SIG-M5 treated with dmso at 0.1 percent for 504 hours (cell line): ENCODE measurements at regions not wholly inside any gene's neighbourhood (a gene's known extent, or its start where the extent isn't known, plus 50 kb on each side); places are given as distances from the start of the nearest gene placed in this dataset.
A peak's percentile ranks its signal among the peaks of the same experiment; 100 is the strongest.

Experiments used
- DNase-seq: peaks from one replicate; lab custom pipeline; 2025; ENCODE audit not compliant: unreplicated experiment; lab: John Stamatoyannopoulos, UW

DNA sequence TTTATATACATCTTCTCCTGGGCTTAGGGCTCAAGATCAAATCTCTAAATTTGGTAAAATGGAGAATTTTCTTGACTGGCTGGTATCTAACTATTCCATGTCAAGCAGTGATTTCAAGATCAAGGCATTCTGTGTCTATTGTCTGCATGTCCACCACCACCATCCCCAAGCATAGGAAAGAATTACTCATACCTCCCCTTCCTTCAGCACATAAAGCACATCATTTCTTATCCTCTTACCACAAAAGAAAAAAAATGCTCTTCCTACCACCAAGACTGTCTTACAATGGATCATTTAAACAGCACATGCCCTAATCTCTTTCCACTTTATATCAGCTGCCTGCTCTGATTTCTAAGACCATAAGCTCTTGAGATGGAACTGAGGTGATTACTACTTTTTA is 470.5 kb upstream of the THBS1 start:
- no peak for DNase-seq

GRCh38 chr15:39110746-39111145 is 470.1 kb upstream of the THBS1 start:
- no peak for DNase-seq

DNA sequence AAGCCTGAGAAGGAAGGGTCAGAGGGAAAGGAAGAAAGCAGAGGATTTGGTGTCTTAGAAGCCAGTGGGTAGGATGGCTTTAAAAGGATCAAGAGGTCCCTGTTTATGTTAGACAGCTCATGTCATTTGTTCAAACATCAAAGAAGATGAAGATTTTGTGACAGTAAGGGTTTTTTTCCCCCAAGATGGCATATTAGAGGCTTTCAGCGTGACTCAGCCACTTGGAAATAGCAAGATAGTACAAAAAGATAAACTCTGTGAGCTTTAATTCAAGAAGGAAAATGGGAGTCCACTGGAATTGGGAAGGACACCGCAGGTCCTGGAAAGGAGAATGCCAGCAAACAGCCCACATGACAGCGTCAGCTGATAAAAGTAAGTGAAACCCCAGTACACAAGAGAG is 467.1 kb upstream of the THBS1 start:
- DNase-seq, result no peak

DNA sequence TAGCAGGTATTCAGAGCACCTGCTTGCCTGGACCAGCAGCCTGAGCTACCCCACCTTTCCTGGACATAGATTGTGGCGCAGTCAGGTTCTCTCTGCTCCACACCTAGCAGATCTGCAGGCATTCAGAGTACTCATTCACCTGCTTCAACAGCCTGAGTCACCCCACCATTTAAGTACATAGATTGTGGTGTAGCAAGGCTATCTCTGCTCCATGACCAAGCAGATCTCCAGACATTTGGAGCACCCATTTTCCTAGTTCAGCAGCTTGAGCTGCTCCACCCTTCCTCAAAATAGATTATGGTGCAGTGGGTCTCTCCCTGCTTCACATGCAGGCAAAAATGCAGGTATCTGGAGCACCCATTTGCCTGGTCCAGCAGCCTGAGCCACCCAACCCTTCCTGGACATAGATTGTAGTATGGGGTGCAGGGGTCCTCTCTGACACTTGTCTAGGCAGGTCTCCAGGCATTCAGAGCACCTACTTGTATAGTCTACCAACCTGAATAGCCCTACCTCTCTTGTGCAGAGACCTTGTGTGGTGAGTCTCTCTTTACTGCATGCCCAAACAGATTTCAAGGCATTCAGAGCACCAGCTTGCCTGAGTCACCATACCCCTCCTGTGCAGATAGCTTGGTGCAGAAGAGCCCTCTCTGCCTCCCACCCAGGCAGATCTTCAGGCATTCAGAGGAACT is 466.0 kb upstream of the THBS1 start:
- DNase-seq, result no peak

GRCh38 chr15:39115379-39116057 is 465.4 kb upstream of the THBS1 start:
- no peak for DNase-seq

GRCh38 chr15:39118510-39118909 is 462.4 kb upstream of the THBS1 start:
- no peak for DNase-seq

GRCh38 chr15:39124155-39124552 is 456.7 kb upstream of the THBS1 start:
- DNase-seq, result no peak

GRCh38 chr15:39124553-39125171 is 456.2 kb upstream of the THBS1 start:
- no peak for DNase-seq

DNA sequence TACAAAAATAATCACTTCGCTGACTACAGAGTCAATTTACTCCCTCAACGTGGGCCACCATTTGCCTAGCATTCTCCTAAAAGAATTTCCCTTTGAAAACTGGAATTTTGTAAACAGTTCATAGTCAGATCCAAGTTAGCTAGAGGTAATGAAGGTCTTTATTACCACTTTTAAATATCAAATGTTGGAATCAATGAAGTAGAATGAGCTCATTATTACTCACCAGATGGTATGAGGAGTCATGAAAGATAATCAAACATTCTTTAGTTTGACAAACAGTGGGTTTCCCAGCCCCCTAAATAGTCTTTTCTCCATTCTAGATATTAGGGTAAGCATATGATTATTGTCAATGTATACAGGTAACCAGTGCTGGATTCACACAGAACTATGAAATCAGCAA is 455.7 kb upstream of the THBS1 start:
- DNase-seq, result no peak

DNA sequence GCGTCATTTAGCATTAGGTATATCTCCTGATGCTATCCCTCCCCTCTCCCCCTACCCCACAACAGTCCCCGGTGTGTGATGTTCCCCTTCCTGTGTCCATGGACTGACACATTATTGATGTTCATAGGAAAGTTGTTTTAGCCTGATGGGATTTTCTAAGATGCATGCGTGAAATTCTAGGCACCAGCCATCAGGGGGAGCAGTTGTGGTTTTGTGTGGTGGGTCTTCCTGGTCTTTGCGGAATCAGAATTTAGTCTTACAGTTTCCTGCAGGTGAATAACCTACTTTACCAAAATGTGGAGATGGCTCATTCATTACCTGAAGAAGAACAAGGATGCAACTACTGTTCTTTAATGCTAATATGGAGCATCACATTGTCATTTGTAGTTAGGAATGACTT is 455.0 kb upstream of the THBS1 start:
- DNase-seq, result peak; percentile 30

DNA sequence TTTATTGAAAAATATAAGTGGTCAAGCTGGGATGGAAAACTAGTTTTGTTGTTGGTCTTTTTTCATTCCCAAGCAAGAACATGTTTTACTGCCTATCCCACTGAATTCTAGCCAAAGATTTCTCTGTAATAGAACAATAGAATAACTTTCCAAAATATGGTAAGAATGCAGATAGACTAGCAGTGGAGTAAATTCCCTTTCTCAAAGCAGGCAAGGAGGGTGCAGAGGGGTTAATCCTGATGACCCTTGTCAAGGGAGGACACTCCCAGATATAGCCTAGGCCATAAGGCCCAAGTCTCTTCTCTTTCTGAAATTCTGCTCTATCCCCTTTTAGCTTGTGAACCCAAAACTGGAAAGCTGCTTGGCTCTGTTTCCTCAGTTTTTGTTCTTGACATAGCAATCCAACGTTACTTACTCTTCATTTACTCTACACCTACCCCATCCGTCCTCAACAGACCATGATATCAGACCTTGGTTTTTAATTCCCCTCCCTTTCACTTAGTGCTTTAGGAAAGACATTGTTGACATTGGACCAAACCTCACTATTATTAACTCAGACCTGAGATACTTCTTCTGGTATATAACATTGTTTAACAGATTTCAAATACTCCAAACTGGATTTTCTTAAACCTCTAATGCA is 453.6 kb upstream of the THBS1 start:
- no peak for DNase-seq

- DNase-seq, result peak; percentile 17
Observed at GRCh38 chr15:39127925-39128617, 452.8 kb upstream of the THBS1 start.

GRCh38 chr15:39128746-39129145 is 452.1 kb upstream of the THBS1 start:
- no peak for DNase-seq

DNA sequence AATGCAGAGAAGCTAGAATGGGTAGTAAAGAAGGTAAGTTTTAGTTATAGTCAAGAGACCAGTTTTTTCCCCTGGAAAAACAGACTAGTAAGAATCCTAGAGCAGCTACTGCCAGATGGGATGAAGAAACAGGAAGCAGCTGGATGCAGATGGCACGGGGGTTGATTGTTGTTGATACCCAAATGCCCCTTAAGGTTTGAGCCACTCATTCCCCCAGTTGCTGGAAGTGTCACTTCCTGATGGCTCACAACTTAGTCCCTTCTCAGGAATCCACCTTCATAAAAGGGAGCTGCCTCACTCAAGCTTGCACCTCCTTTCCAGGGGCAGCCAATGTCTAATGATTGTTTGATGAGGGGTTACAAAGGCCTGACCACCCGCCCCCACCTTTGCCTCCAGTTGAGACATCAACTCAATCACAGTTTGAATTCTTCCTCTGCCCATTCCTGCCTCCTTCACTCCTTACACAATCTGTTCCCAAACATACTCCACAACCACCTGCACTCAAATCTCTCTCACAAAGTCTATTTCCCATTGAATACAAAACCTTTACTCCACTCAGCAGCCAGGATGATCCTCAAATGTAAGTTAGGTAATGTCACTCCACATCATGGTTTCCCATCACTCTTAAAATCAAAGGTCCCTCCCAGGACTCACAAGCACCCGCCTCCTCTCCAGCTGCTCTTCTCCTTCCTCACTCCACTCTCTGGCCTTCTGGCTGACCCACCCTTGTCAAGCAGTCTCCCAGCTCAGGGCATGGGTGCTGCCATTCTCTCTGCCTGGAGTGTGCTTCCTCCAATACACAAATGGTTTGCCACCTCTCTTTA is 450.1 kb upstream of the THBS1 start:
- no peak for DNase-seq

GRCh38 chr15:39131609-39132008 is 449.3 kb upstream of the THBS1 start:
- DNase-seq, result no peak

- no peak for DNase-seq
Observed at GRCh38 chr15:39132070-39132469, 448.8 kb upstream of the THBS1 start.

- peak; percentile 8 for DNase-seq
Observed at GRCh38 chr15:39132954-39133600, 447.8 kb upstream of the THBS1 start.

DNA sequence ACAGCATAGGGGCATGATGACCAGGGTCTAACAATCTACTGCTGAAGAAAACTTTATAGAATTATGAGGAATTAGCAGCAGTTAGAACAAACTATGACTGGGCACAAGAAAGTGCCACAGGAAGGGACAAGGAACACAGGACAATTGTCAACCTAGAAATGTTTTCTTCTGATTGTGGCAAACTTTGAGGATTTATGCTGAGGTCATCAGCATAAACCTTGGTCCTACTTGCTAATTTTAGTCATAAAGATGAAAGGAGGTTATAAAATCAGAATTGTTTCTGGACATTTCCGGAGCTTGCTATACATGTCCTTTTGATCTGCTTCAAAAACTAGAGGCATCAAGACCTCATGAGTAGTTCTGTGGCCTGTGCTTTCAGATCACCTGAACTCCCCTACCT is 446.6 kb upstream of the THBS1 start:
- no peak for DNase-seq

GRCh38 chr15:39135989-39136388 is 444.9 kb upstream of the THBS1 start:
- no peak for DNase-seq

- no peak for DNase-seq
Observed at GRCh38 chr15:39139431-39140059, 441.3 kb upstream of the THBS1 start.
